Stomach (tissue), 4 donors: ENCODE measurements at regions not wholly inside any gene's neighbourhood (a gene's known extent, or its start where the extent isn't known, plus 50 kb on each side); places are given as distances from the start of the nearest gene placed in this dataset.

Source experiments
- CTCF ChIP-seq, 7 experiments: fragments of 450-650 bp in 4 of 7; fragments of 200-600 bp in 3 of 7; sonication (generic) in 3 of 7; IDR thresholded peaks; one replicate each; pipeline ENCODE4 v1.5.1; 2016 to 2019; ENCODE audit warnings: antibody characterized with exemption in 7 of 7, control low read depth in 2 of 7, mild to moderate bottlenecking in 1 of 7
- EP300 ChIP-seq: sonication (generic); formaldehyde crosslinking; IDR thresholded peaks from one replicate; pipeline ENCODE4 v1.6.1; 2017; ENCODE audit warnings: antibody characterized with exemption
- POLR2A ChIP-seq, 4 donors: fragments of 450-650 bp; IDR thresholded peaks; one replicate each; pipeline ENCODE4 v1.6.1; 2016; ENCODE audit warnings: antibody characterized with exemption in 4 of 4, control low read depth in 2 of 4, mild to moderate bottlenecking in 1 of 4, moderate library complexity in 1 of 4
- POLR2AphosphoS5 ChIP-seq, 3 donors: sonication (generic); formaldehyde crosslinking; IDR thresholded peaks; one replicate each; pipeline ENCODE4 v1.6.1; 2016; ENCODE audit warnings: antibody characterized with exemption in 3 of 3

GRCh38 chr10:53091574-53091973 lies 319.0 kb upstream of the MBL2 start:
- TF ChIP-seq CTCF (IDR thresholded peaks at IDR 0.05) (no peak), POLR2AphosphoS5 (IDR thresholded peaks at IDR 0.05) (no peak), POLR2A (IDR thresholded peaks at IDR 0.05) (no peak), EP300 (no peak)
